ENCODE measurements at regions not wholly inside any gene's neighbourhood (a gene's known extent, or its start where the extent isn't known, plus 50 kb on each side); places are given as distances from the start of the nearest gene placed in this dataset.

DNA sequence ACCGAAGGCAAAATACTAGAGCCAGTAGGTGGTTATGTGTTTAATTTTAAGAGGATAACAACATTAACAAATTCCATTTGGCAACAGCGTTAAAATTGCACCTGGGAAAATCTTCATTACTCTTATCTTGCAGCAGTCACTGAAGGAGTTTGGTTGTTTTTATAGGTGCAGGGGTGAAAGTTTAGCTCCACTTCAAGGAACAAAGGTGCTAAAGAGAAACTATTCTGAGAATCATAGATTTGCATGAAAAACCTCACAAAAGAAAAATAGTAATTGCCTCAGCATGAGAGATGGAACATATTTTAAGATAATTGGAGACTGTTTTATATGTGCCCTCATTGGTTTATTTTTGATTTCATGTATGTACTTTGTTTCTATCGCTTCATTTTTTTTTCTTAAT lies 444.4 kb downstream of the UTRN start:
- no peak overlapping the region for H2AFZ ChIP-seq (ENCODE audit: low read length)
- DNase-seq: no peak
- no peak overlapping the region for H3K4me2 ChIP-seq (ENCODE audit: low read length)
- H3K79me2 ChIP-seq (ENCODE audit: low read length): no peaks in the 10 kb centered on the region
- H3K4me1 ChIP-seq (ENCODE audit: insufficient read depth, low read length): peaks cover 18% of the 10 kb centered on the region
- H3F3A ChIP-seq (ENCODE audit: low read length, unreplicated experiment): no peaks in the 10 kb centered on the region
- peaks cover 3% of the 10 kb centered on the region; the same call in 1 of the 2 replicates for H3K36me3 ChIP-seq (ENCODE audit: low read depth, low read length)
- H3K27me3 ChIP-seq (ENCODE audit: low read length): no peaks in the 10 kb centered on the region
- no peak for ATAC-seq
- H3K4me3 ChIP-seq (ENCODE audit: low read length): no peak overlapping the region
- no peak overlapping the region for H3K27ac ChIP-seq (ENCODE audit: low read length)
- CTCF ChIA-PET: no interaction called here
- TF ChIP-seq EZH2phosphoT487 (IDR thresholded peaks at IDR 0.05; ENCODE audit: borderline replicate concordance, low read length): no peak
- intact Hi-C loops (cut with micrococcal nuclease): no loop called here
- H3K9me2 ChIP-seq (replicated peaks; ENCODE audit: low read length): no peaks in the 10 kb centered on the region
- H3K9me3 ChIP-seq (ENCODE audit: low read length): no peaks in the 10 kb centered on the region
- no TSS peak for BruUV-seq (replicated peaks)
- H4K20me1 ChIP-seq (ENCODE audit: low read length): no peaks in the 10 kb centered on the region
- POLR2A ChIA-PET (ENCODE audit: unreplicated experiment): no interaction called here
- no peak overlapping the region for H3K9ac ChIP-seq (ENCODE audit: low read length)

DNA sequence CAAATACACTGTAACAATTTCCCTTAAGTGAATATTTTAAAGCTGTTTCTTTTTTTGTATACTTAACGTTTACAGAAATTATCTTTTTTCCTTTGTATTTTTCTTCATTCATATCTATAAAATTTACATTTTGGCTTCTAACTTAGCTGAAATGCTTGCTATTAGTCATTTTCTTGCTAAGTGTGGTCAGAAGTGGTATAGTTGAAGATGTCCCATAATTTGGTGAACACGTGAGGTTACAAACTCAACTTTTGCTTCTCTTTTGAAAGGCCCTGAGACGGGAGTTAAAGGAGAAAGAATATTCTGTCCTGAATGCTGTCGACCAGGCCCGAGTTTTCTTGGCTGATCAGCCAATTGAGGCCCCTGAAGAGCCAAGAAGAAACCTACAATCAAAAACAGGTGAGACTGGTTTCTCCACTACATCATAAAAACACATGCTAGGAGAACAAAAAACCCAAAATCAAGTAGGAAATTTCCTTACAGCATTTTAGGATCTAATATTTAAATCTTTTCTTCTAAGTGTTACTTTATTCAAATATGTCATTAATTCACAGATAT lies 445.0 kb downstream of the UTRN start:
- TF ChIP-seq EZH2 (IDR thresholded peaks at IDR 0.05; ENCODE audit: low read length, unreplicated experiment) (no peak), EZH2phosphoT487 (IDR thresholded peaks at IDR 0.05; ENCODE audit: borderline replicate concordance, low read length) (no peak)
- TF ChIP-seq, protein P1, sequence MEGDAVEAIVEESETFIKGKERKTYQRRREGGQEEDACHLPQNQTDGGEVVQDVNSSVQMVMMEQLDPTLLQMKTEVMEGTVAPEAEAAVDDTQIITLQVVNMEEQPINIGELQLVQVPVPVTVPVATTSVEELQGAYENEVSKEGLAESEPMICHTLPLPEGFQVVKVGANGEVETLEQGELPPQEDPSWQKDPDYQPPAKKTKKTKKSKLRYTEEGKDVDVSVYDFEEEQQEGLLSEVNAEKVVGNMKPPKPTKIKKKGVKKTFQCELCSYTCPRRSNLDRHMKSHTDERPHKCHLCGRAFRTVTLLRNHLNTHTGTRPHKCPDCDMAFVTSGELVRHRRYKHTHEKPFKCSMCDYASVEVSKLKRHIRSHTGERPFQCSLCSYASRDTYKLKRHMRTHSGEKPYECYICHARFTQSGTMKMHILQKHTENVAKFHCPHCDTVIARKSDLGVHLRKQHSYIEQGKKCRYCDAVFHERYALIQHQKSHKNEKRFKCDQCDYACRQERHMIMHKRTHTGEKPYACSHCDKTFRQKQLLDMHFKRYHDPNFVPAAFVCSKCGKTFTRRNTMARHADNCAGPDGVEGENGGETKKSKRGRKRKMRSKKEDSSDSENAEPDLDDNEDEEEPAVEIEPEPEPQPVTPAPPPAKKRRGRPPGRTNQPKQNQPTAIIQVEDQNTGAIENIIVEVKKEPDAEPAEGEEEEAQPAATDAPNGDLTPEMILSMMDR (conservative IDR thresholded peaks at IDR 0.05; ENCODE audit: low read depth, low read length): no peak
- Histone ChIP-seq H3F3A (ENCODE audit: low read length, unreplicated experiment) (no peaks in the 10 kb centered on the region), H3K27me3 (ENCODE audit: low read length) (no peaks in the 10 kb centered on the region), H3K9me2 (replicated peaks; ENCODE audit: low read length) (no peaks in the 10 kb centered on the region), H3K79me2 (ENCODE audit: low read length) (no peaks in the 10 kb centered on the region), H3K4me2 (ENCODE audit: low read length) (no peak overlapping the region), H3K9me3 (ENCODE audit: low read length) (no peaks in the 10 kb centered on the region), H3K27ac (ENCODE audit: low read length) (no peak overlapping the region), H3K9ac (ENCODE audit: low read length) (no peak overlapping the region), H3K4me1 (ENCODE audit: insufficient read depth, low read length) (peaks cover 18% of the 10 kb centered on the region), H2AFZ (ENCODE audit: low read length) (no peak overlapping the region), H3K36me3 (ENCODE audit: low read depth, low read length) (peaks cover 3% of the 10 kb centered on the region; the same call in 1 of the 2 replicates), H4K20me1 (ENCODE audit: low read length) (no peaks in the 10 kb centered on the region), H3K4me3 (ENCODE audit: low read length) (no peak overlapping the region)
- ATAC-seq: no peak
- DNase-seq: peak; percentile 40
- intact Hi-C loops (cut with micrococcal nuclease): no loop called here
- CTCF ChIA-PET: no interaction called here
- no TSS peak for BruUV-seq (replicated peaks)
- POLR2A ChIA-PET (ENCODE audit: unreplicated experiment): no interaction called here

DNA sequence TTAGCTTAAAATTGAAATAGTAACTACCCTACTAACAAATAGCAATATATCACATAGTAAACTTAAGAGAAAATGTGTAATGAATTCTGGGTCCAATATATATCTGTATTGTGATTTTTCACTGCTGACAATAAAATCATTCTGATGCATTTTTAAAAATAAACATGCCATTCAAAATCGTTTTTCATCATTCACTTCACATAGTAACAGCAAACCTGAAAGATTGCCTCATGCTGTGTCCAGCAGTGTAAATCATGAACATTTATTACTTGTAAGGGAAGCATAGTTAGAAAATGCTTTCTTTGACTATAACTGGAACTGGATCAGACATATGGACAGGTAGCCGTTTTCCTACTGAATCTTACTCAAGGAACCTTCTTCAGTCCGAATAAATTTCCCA lies 446.1 kb downstream of the UTRN start:
- BruUV-seq (replicated peaks): no TSS peak
- TF ChIP-seq, protein P1 (conservative IDR thresholded peaks at IDR 0.05; ENCODE audit: low read depth, low read length): no peak
- TF ChIP-seq EZH2phosphoT487 (IDR thresholded peaks at IDR 0.05; ENCODE audit: borderline replicate concordance, low read length) (no peak), EZH2 (IDR thresholded peaks at IDR 0.05; ENCODE audit: low read length, unreplicated experiment) (no peak)
- CTCF ChIA-PET: no interaction called here

More for the DNA sequence above, 446.1 kb downstream of the UTRN start:
- Histone ChIP-seq H3K9me2 (replicated peaks; ENCODE audit: low read length) (no peaks in the 10 kb centered on the region), H3K9me3 (ENCODE audit: low read length) (no peaks in the 10 kb centered on the region), H3K27ac (ENCODE audit: low read length) (no peak overlapping the region), H3K4me2 (ENCODE audit: low read length) (no peak overlapping the region), H3K4me1 (ENCODE audit: insufficient read depth, low read length) (peaks cover 12% of the 10 kb centered on the region), H2AFZ (ENCODE audit: low read length) (no peak overlapping the region), H3F3A (ENCODE audit: low read length, unreplicated experiment) (no peaks in the 10 kb centered on the region), H3K9ac (ENCODE audit: low read length) (no peak overlapping the region), H3K79me2 (ENCODE audit: low read length) (no peaks in the 10 kb centered on the region), H3K27me3 (ENCODE audit: low read length) (no peaks in the 10 kb centered on the region), H3K4me3 (ENCODE audit: low read length) (no peak overlapping the region), H4K20me1 (ENCODE audit: low read length) (no peaks in the 10 kb centered on the region), H3K36me3 (ENCODE audit: low read depth, low read length) (peaks cover 3% of the 10 kb centered on the region; the same call in 1 of the 2 replicates)
- intact Hi-C loops (cut with micrococcal nuclease): no loop called here
- DNase-seq (no peak), ATAC-seq (no peak)
- POLR2A ChIA-PET (ENCODE audit: unreplicated experiment): no interaction called here

Data from PC-3 (cell line).